Common myeloid progenitor, CD34-positive (primary cell): ENCODE measurements at regions not wholly inside any gene's neighbourhood (a gene's known extent, or its start where the extent isn't known, plus 50 kb on each side); places are given as distances from the start of the nearest gene placed in this dataset.

Experiments
- CTCF ChIA-PET: fragments of 350-600 bp; sonication (Branson Sonifier 250); formaldehyde crosslinking; loops from one replicate; lab custom pipeline; 2021; ENCODE audit warnings: antibody characterized with exemption; lab: Charles Lee
- POLR2A ChIA-PET: fragments of 350-600 bp; sonication (Branson Sonifier 250); formaldehyde crosslinking; loops from one replicate; lab custom pipeline; 2021; ENCODE audit warnings: antibody characterized with exemption; lab: Charles Lee
- DNase-seq, 3 donors: peaks; one replicate each; pipeline versions ENCODE4 v3.0.0 to v3.0.0-alpha.2; 2013
- H3K27ac ChIP-seq, 2 experiments: 1 replicate in 1 of 2; 2 replicates in 1 of 2; pipeline ENCODE4 v1.7.0; 2013; ENCODE audit warnings: inconsistent platforms in 2 of 2, low read length in 2 of 2, mild to moderate bottlenecking in 2 of 2, low read depth in 1 of 2, moderate library complexity in 1 of 2; ENCODE audit not compliant: severe bottlenecking in 2 of 2, insufficient read depth in 1 of 2, poor library complexity in 1 of 2
- H3K27me3 ChIP-seq, 5 experiments: replicated peaks in 2 of 5; 1 replicate in 3 of 5; 2 replicates in 2 of 5; pipeline versions ENCODE4 v1.6.1 to v1.7.0; 2013; ENCODE audit warnings: low read length in 4 of 5, mild to moderate bottlenecking in 2 of 5, moderate library complexity in 2 of 5, inconsistent platforms in 1 of 5; ENCODE audit not compliant: insufficient read depth in 5 of 5, control insufficient read depth in 4 of 5
- H3K36me3 ChIP-seq, 4 experiments: 1 replicate in 2 of 4; 2 replicates in 2 of 4; pipeline versions ENCODE4 v1.6.1 to v1.7.0; 2013; ENCODE audit warnings: low read length in 3 of 4, control low read depth in 1 of 4, mild to moderate bottlenecking in 1 of 4; ENCODE audit not compliant: control insufficient read depth in 4 of 4, insufficient read depth in 4 of 4
- H3K4me1 ChIP-seq, 4 experiments: 1 replicate in 3 of 4; 2 replicates in 1 of 4; pipeline versions ENCODE4 v1.6.1 to v1.7.1; 2013; ENCODE audit warnings: low read length in 3 of 4, mild to moderate bottlenecking in 3 of 4, control low read depth in 1 of 4, inconsistent platforms in 1 of 4, moderate library complexity in 1 of 4; ENCODE audit not compliant: control insufficient read depth in 4 of 4, insufficient read depth in 4 of 4; ENCODE audit errors: control extremely low read depth in 1 of 4
- H3K4me3 ChIP-seq, 7 experiments: 1 replicate in 4 of 7; 2 replicates in 3 of 7; pipeline versions ENCODE4 v1.5.1 to v1.7.0; 2013; ENCODE audit warnings: mild to moderate bottlenecking in 7 of 7, low read length in 6 of 7, moderate library complexity in 6 of 7, inconsistent platforms in 2 of 7, low read depth in 2 of 7, control low read depth in 1 of 7; ENCODE audit not compliant: insufficient read depth in 4 of 7, control insufficient read depth in 1 of 7; ENCODE audit errors: extremely low read depth in 1 of 7
- H3K9me3 ChIP-seq, 5 experiments: 1 replicate in 4 of 5; 2 replicates in 1 of 5; pipeline versions ENCODE4 v1.6.1 to v1.7.1; 2013; ENCODE audit warnings: low read length in 4 of 5, mild to moderate bottlenecking in 2 of 5, inconsistent platforms in 1 of 5, low read depth in 1 of 5, moderate library complexity in 1 of 5; ENCODE audit not compliant: control insufficient read depth in 4 of 5, insufficient read depth in 2 of 5; ENCODE audit errors: control extremely low read depth in 1 of 5
- WGBS: methylation state at CpG from one replicate; pipeline ENCODE4 v1.1.5; 2013; ENCODE audit not compliant: insufficient coverage; 5-methylcytosine and 5-hydroxymethylcytosine counted together

DNA sequence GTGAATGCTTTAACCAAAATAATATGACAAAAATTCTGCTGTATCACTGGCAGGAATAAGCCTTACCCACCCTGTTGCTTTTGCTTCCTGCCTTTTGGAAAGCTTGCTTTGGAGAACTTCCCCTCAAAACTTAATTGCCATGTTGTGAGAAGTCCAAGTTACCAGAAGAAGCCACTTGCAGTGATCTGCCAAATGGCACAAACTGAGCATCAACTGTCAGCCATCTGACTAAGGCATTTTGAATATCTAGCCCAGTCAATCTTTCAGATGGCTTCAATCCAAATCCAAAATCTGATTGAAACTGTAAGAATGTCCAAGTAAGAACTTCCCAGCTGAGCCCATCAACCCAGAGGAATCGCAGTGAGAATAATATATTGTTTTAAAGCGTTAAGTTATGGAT lies 216.5 kb upstream of the ZC3H15 start:
- peaks cover 0 to 8% (median 0%) of the 10 kb centered on the region in 5 experiments for H3K9me3 ChIP-seq
- H3K36me3 ChIP-seq, result no peaks in the 10 kb centered on the region
- no peak overlapping the region for H3K4me3 ChIP-seq
- DNase-seq, result no peak
- CTCF ChIA-PET, result interaction anchor here (0.7 kb wide), 1 partner anchor 32 kb away, joined by 3 read pairs; no protein-coding TSS in a partner anchor
- no CpG with 5 or more reads among the region's 2 CpGs for WGBS
- H3K27me3 ChIP-seq, result no peaks in the 10 kb centered on the region
- no peak overlapping the region for H3K27ac ChIP-seq
- no peaks in the 10 kb centered on the region for H3K4me1 ChIP-seq
- POLR2A ChIA-PET, result no interaction called here

GRCh38 chr2:186273953-186274352 lies 212.1 kb upstream of the ZC3H15 start:
- ChIA-PET CTCF (no interaction called here), POLR2A (no interaction called here)
- no peak overlapping the region for H3K4me3 ChIP-seq
- H3K4me1 ChIP-seq, result no peaks in the 10 kb centered on the region
- H3K36me3 ChIP-seq, result peaks cover 0 to 2% (median 0%) of the 10 kb centered on the region in 4 experiments
- H3K9me3 ChIP-seq, result peaks cover 0 to 4% (median 0%) of the 10 kb centered on the region in 5 experiments
- no peak for DNase-seq
- no peaks in the 10 kb centered on the region for H3K27me3 ChIP-seq
- no peak overlapping the region for H3K27ac ChIP-seq

DNA sequence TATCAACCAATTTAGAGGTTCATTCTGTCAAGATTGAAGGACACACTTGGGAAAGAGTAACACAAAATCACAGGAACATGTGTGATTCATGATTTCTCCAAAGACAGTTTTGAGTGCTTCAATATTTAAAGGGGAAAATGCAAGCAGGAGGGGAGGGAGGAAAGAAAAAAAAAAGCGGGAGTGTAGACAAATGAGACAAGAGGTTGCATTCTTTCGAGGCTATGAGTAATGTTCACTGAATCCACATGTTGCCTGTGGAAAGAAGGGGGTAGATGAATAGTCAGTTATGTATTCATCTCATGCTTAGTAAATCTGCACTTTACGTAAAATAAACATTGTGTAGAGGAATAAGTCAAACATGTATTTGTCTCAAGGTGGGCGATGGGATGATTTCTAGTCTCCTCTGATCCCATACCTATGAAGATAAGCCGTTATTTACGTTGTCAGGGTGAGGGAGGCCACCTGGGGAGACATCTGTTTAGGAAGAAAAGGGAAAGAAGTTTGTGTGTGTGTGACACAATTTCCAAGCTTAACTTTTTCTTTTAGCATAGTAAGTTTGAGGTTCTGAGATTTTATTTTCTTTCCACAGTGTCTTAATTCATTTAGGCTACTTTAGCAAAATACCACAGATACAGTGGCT lies 211.0 kb upstream of the ZC3H15 start:
- H3K9me3 ChIP-seq, result peaks cover 0 to 7% (median 0%) of the 10 kb centered on the region in 5 experiments
- WGBS, result 95% methylated on average over 3 of the region's 6 CpGs
- no peak overlapping the region for H3K4me3 ChIP-seq
- H3K27me3 ChIP-seq, result no peaks in the 10 kb centered on the region
- H3K36me3 ChIP-seq, result peaks cover 0 to 2% (median 0%) of the 10 kb centered on the region in 4 experiments
- H3K27ac ChIP-seq, result no peak overlapping the region
- no peaks in the 10 kb centered on the region for H3K4me1 ChIP-seq
- ChIA-PET CTCF (no interaction called here), POLR2A (no interaction called here)
- no peak for DNase-seq

- ChIA-PET CTCF (no interaction called here), POLR2A (no interaction called here)
- Histone ChIP-seq H3K27me3 (no peaks in the 10 kb centered on the region), H3K9me3 (peaks cover 0 to 13% (median 0%) of the 10 kb centered on the region in 5 experiments), H3K36me3 (peaks cover 0 to 2% (median 0%) of the 10 kb centered on the region in 4 experiments), H3K27ac (no peak overlapping the region), H3K4me3 (no peak overlapping the region), H3K4me1 (no peaks in the 10 kb centered on the region)
- DNase-seq, result no peak
- WGBS, result no CpG with 5 or more reads among the region's 2 CpGs
These were observed 209.2 kb upstream of the ZC3H15 start for GRCh38 chr2:186276909-186277308.

GRCh38 chr2:186281726-186282125 lies 204.3 kb upstream of the ZC3H15 start:
- H3K27ac ChIP-seq, result no peak overlapping the region
- peaks cover 0 to 8% (median 0%) of the 10 kb centered on the region in 5 experiments for H3K9me3 ChIP-seq
- H3K27me3 ChIP-seq, result no peaks in the 10 kb centered on the region
- no CpG with 5 or more reads among the region's 2 CpGs for WGBS
- CTCF ChIA-PET, result no interaction called here
- H3K4me1 ChIP-seq, result no peaks in the 10 kb centered on the region
- POLR2A ChIA-PET, result no interaction called here
- H3K4me3 ChIP-seq, result no peak overlapping the region
- H3K36me3 ChIP-seq, result no peaks in the 10 kb centered on the region
- DNase-seq, result no peak

DNA sequence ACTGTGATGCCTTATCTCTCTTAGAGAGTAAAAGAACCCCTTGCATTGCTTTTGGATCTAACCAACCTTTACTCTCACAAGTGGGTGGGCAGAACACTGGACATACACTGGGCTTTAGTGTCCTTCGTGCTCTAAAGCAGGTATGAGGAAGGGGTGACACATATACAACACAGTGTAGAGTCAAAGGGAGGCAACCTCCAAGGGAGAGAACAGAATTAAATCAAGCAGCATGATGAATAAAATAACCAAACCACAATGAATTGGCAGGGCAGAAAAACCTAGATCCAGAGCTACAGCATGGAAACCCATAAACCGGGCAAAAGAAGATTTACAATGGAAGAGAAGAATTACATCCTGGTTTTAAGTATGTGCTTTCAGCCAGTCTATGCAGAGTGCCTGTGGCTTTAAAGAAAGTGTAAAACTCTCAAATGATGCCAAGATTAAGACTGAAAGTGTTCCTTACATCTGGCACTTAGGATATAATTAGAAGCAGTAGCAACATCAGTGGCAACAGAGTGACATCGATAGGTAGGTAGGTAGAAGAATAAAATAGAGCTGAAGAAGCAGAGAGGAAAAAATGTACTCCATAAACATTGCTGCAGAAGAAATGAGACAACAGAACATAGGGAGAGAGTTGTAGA lies 191.7 kb upstream of the ZC3H15 start:
- no peaks in the 10 kb centered on the region for H3K9me3 ChIP-seq
- ChIA-PET CTCF (no interaction called here), POLR2A (no interaction called here)
- WGBS, result 86% methylated on average over 1 of the region's 3 CpGs
- no peaks in the 10 kb centered on the region for H3K27me3 ChIP-seq
- H3K36me3 ChIP-seq, result no peaks in the 10 kb centered on the region
- no peak overlapping the region for H3K27ac ChIP-seq
- H3K4me1 ChIP-seq, result no peaks in the 10 kb centered on the region
- H3K4me3 ChIP-seq, result no peak overlapping the region
- no peak for DNase-seq

- H3K27me3 ChIP-seq, result no peaks in the 10 kb centered on the region
- no CpG with 5 or more reads among the region's 1 CpG for WGBS
- no peaks in the 10 kb centered on the region for H3K36me3 ChIP-seq
These were observed 186.4 kb upstream of the ZC3H15 start for GRCh38 chr2:186299610-186300009.

More at GRCh38 chr2:186299610-186300009, 186.4 kb upstream of the ZC3H15 start:
- Histone ChIP-seq H3K4me3 (no peak overlapping the region), H3K9me3 (no peaks in the 10 kb centered on the region), H3K27ac (no peak overlapping the region), H3K4me1 (no peaks in the 10 kb centered on the region)
- DNase-seq, result no peak
- POLR2A ChIA-PET, result no interaction called here
- CTCF ChIA-PET, result no interaction called here
